ENCODE measurements at regions not wholly inside any gene's neighbourhood (a gene's known extent, or its start where the extent isn't known, plus 50 kb on each side); places are given as distances from the start of the nearest gene placed in this dataset.

GRCh38 chr14:38904959-38905358 lies 198.1 kb downstream of the SEC23A start:
- Mint-ChIP-seq H3K36me3 (ENCODE audit: insufficient read depth, unreplicated experiment) (no peaks in the 10 kb centered on the region), H3K4me3 (ENCODE audit: unreplicated experiment) (no peak overlapping the region)
- BruUV-seq (replicated peaks), result no TSS peak

DNA sequence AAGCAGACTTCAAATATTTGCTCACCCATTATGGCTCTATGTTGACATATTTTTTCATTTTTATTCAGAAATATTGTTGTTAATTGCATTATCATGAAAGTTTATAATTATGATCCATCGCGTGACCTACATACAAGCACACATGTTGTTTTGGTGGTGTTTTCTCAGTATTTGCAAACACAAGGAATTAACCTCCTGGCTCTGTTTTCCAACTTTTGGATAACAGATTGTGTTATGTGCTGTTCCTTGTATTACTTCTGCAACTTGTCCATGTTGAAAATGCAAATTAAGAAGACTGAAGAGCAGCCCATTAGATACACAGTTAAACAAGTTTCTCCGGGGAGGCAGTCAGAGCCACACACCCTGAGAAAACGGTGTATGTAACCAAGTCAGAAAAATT lies 201.2 kb downstream of the SEC23A start:
- TF ChIP-seq, protein P1, sequence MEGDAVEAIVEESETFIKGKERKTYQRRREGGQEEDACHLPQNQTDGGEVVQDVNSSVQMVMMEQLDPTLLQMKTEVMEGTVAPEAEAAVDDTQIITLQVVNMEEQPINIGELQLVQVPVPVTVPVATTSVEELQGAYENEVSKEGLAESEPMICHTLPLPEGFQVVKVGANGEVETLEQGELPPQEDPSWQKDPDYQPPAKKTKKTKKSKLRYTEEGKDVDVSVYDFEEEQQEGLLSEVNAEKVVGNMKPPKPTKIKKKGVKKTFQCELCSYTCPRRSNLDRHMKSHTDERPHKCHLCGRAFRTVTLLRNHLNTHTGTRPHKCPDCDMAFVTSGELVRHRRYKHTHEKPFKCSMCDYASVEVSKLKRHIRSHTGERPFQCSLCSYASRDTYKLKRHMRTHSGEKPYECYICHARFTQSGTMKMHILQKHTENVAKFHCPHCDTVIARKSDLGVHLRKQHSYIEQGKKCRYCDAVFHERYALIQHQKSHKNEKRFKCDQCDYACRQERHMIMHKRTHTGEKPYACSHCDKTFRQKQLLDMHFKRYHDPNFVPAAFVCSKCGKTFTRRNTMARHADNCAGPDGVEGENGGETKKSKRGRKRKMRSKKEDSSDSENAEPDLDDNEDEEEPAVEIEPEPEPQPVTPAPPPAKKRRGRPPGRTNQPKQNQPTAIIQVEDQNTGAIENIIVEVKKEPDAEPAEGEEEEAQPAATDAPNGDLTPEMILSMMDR (IDR thresholded peaks at IDR 0.05; ENCODE audit: insufficient read depth in 1 of 2, low read depth in 1 of 2, low read length in 1 of 2, severe bottlenecking in 1 of 2, unreplicated experiment in 1 of 2), result no peak
- H3K9me3 Mint-ChIP-seq (ENCODE audit: unreplicated experiment), result no peaks in the 10 kb centered on the region
- peaks cover 14% of the 10 kb centered on the region for H3K27me3 Mint-ChIP-seq (ENCODE audit: insufficient read depth, unreplicated experiment)
- no peak overlapping the region for H3K27ac Mint-ChIP-seq (ENCODE audit: unreplicated experiment)
- BruUV-seq (replicated peaks), result no TSS peak
- Histone ChIP-seq H3K27me3 (replicated peaks; ENCODE audit: control insufficient read depth, insufficient read depth, low read length) (no peaks in the 10 kb centered on the region; the same call in none of the 2 replicates), H3K9me3 (no peaks in the 10 kb centered on the region), H3K4me3 (ENCODE audit: low read depth, low read length) (no peak overlapping the region), H3K4me1 (no peaks in the 10 kb centered on the region), H3K36me3 (ENCODE audit: control insufficient read depth, insufficient read depth, low read length) (no peaks in the 10 kb centered on the region)
- intact Hi-C loops (cut with micrococcal nuclease; ENCODE audit: unreplicated experiment), result no loop called here
- POLR2A ChIA-PET, result no interaction called here
- no peak overlapping the region for H3K4me3 Mint-ChIP-seq (ENCODE audit: unreplicated experiment)
- CTCF ChIA-PET, result no interaction called here
- DNase-seq, result no peak
- H3K36me3 Mint-ChIP-seq (ENCODE audit: insufficient read depth, unreplicated experiment), result no peaks in the 10 kb centered on the region
- H3K4me1 Mint-ChIP-seq (ENCODE audit: low read depth, unreplicated experiment), result no peaks in the 10 kb centered on the region

More at GRCh38 chr14:38904959-38905358, 198.1 kb downstream of the SEC23A start:
- H3K27me3 ChIP-seq (replicated peaks; ENCODE audit: control insufficient read depth, insufficient read depth, low read length), result no peaks in the 10 kb centered on the region; the same call in none of the 2 replicates
- no peak for DNase-seq
- H3K4me3 ChIP-seq (ENCODE audit: low read depth, low read length), result no peak overlapping the region
- intact Hi-C loops (cut with micrococcal nuclease; ENCODE audit: unreplicated experiment), result no loop called here
- ChIA-PET CTCF (no interaction called here), POLR2A (no interaction called here)
- H3K4me1 ChIP-seq, result no peaks in the 10 kb centered on the region
- no peaks in the 10 kb centered on the region for H3K36me3 ChIP-seq (ENCODE audit: control insufficient read depth, insufficient read depth, low read length)
- no peaks in the 10 kb centered on the region for H3K4me1 Mint-ChIP-seq (ENCODE audit: low read depth, unreplicated experiment)
- no peaks in the 10 kb centered on the region for H3K9me3 Mint-ChIP-seq (ENCODE audit: unreplicated experiment)
- H3K27ac Mint-ChIP-seq (ENCODE audit: unreplicated experiment), result no peak overlapping the region
- peaks cover 10% of the 10 kb centered on the region for H3K27me3 Mint-ChIP-seq (ENCODE audit: insufficient read depth, unreplicated experiment)
- TF ChIP-seq, protein P1 (IDR thresholded peaks at IDR 0.05; ENCODE audit: insufficient read depth in 1 of 2, low read depth in 1 of 2, low read length in 1 of 2, severe bottlenecking in 1 of 2, unreplicated experiment in 1 of 2), result no peak
- no peaks in the 10 kb centered on the region for H3K9me3 ChIP-seq

DNA sequence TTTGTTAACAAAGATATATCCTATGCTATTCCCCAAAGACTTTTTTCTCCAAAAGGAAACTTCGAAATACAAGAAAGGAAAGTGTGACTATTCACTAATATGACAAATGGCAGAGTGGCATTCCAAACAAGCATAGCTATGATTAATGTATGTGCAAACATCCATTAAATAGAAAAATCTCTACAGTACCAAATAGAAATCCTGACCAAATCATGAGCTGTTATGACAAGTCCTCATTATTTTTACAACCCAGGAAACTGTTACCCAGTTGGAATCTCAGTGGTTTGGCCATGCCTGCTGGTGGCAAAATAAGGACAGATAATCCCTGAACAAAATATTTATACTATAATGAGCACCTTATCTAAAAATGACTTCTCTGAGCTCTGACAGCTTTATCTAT lies 202.1 kb downstream of the SEC23A start:
- Mint-ChIP-seq H3K9me3 (ENCODE audit: unreplicated experiment) (no peaks in the 10 kb centered on the region), H3K4me1 (ENCODE audit: low read depth, unreplicated experiment) (no peaks in the 10 kb centered on the region), H3K36me3 (ENCODE audit: insufficient read depth, unreplicated experiment) (no peaks in the 10 kb centered on the region), H3K4me3 (ENCODE audit: unreplicated experiment) (no peak overlapping the region), H3K27ac (ENCODE audit: unreplicated experiment) (no peak overlapping the region), H3K27me3 (ENCODE audit: insufficient read depth, unreplicated experiment) (peaks cover 14% of the 10 kb centered on the region)
- TF ChIP-seq, protein P1 (IDR thresholded peaks at IDR 0.05; ENCODE audit: insufficient read depth in 1 of 2, low read depth in 1 of 2, low read length in 1 of 2, severe bottlenecking in 1 of 2, unreplicated experiment in 1 of 2), result no peak
- BruUV-seq (replicated peaks), result no TSS peak
- H3K9me3 ChIP-seq, result no peaks in the 10 kb centered on the region
- intact Hi-C loops (cut with micrococcal nuclease; ENCODE audit: unreplicated experiment), result no loop called here
- no peak overlapping the region for H3K4me3 ChIP-seq (ENCODE audit: low read depth, low read length)
- no peak for DNase-seq
- H3K27me3 ChIP-seq (replicated peaks; ENCODE audit: control insufficient read depth, insufficient read depth, low read length), result no peaks in the 10 kb centered on the region; the same call in none of the 2 replicates
- CTCF ChIA-PET, result no interaction called here
- POLR2A ChIA-PET, result no interaction called here
- H3K4me1 ChIP-seq, result no peaks in the 10 kb centered on the region
- no peaks in the 10 kb centered on the region for H3K36me3 ChIP-seq (ENCODE audit: control insufficient read depth, insufficient read depth, low read length)

All from Caco-2 (cell line).